Neural crest cell (in vitro differentiated cells): ENCODE measurements at regions not wholly inside any gene's neighbourhood (a gene's known extent, or its start where the extent isn't known, plus 50 kb on each side); places are given as distances from the start of the nearest gene placed in this dataset.

Source experiments
- DNase-seq: peaks from one replicate; pipeline ENCODE4 v3.0.0; 2021; ENCODE audit warnings: low read depth, mixed read lengths, low spot score
- H3K27ac Mint-ChIP-seq: one replicate; pipeline ENCODE4 v1.8.0; 2021; ENCODE audit warnings: mild to moderate bottlenecking, mixed read lengths; ENCODE audit not compliant: unreplicated experiment
- H3K27me3 Mint-ChIP-seq: 2 replicates; pipeline ENCODE4 v1.8.0; 2021; ENCODE audit warnings: low read depth, mild to moderate bottlenecking, mixed read lengths
- H3K36me3 Mint-ChIP-seq: 2 replicates; pipeline ENCODE4 v1.8.0; 2021; ENCODE audit warnings: low read depth, mild to moderate bottlenecking, mixed read lengths
- H3K4me1 Mint-ChIP-seq: 2 replicates; pipeline ENCODE4 v1.8.0; 2021; ENCODE audit warnings: mixed read lengths
- H3K4me3 Mint-ChIP-seq: one replicate; pipeline ENCODE4 v1.8.0; 2021; ENCODE audit warnings: mild to moderate bottlenecking, mixed read lengths
- H3K9me3 Mint-ChIP-seq: 2 replicates; pipeline ENCODE4 v1.8.0; 2021; ENCODE audit warnings: mixed read lengths
- TF ChIP-seq, protein P1 (sequence below): fragments of 200-600 bp; sonication (generic); conservative IDR thresholded peaks from 2 replicates; pipeline ENCODE4 v1.5.0; 2021; ENCODE audit warnings: antibody characterized with exemption, mild to moderate bottlenecking

DNA sequence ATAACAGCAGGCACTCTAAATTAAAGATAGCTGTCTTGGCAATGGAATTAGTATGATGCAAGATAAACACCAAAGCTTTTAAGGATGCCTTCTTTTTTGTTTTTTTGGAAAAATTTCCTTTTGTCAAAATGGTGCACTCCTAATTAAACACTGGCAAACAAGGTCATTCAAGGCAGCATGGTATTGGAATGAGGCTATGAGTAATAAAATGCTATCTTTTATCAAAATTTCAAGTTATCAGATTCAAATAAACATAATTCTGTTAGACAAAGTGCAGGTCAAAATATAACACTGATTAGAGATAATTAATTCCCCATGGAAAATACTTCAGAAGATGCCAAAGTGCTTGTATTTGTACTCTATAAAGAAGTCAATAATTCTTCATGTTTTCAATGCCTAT lies 514.1 kb downstream of the TENT5A start:
- Mint-ChIP-seq H3K4me1 (no peaks in the 10 kb centered on the region), H3K9me3 (no peaks in the 10 kb centered on the region), H3K36me3 (no peaks in the 10 kb centered on the region), H3K4me3 (no peak overlapping the region), H3K27ac (no peak overlapping the region), H3K27me3 (no peaks in the 10 kb centered on the region)
- TF ChIP-seq, protein P1, sequence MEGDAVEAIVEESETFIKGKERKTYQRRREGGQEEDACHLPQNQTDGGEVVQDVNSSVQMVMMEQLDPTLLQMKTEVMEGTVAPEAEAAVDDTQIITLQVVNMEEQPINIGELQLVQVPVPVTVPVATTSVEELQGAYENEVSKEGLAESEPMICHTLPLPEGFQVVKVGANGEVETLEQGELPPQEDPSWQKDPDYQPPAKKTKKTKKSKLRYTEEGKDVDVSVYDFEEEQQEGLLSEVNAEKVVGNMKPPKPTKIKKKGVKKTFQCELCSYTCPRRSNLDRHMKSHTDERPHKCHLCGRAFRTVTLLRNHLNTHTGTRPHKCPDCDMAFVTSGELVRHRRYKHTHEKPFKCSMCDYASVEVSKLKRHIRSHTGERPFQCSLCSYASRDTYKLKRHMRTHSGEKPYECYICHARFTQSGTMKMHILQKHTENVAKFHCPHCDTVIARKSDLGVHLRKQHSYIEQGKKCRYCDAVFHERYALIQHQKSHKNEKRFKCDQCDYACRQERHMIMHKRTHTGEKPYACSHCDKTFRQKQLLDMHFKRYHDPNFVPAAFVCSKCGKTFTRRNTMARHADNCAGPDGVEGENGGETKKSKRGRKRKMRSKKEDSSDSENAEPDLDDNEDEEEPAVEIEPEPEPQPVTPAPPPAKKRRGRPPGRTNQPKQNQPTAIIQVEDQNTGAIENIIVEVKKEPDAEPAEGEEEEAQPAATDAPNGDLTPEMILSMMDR = no peak
- no peak for DNase-seq

DNA sequence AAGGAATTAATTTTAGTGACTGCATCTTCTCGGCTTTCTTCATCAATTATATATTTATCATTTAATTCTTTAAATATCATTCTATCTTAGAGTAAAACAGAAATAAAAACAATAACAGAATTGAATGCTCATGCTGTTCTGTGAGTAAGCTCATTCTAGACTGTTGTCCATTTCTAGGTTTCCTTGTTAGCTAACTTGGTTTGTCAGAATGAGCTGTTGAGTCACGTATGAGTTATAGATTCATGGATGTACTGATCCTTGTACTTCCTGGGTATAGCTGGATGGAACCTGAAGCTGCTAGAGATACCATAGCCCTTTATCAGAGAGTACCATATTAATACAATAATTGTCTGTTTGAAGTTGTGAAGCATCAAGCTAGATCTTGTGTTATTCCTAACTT lies 515.3 kb downstream of the TENT5A start:
- Mint-ChIP-seq H3K27me3 (no peaks in the 10 kb centered on the region), H3K27ac (no peak overlapping the region), H3K36me3 (no peaks in the 10 kb centered on the region), H3K9me3 (no peaks in the 10 kb centered on the region), H3K4me3 (no peak overlapping the region), H3K4me1 (no peaks in the 10 kb centered on the region)
- no peak for DNase-seq
- TF ChIP-seq, protein P1 = no peak

GRCh38 chr6:81235512-81235911 lies 517.0 kb downstream of the TENT5A start:
- TF ChIP-seq, protein P1 = no peak
- no peaks in the 10 kb centered on the region for H3K27me3 Mint-ChIP-seq
- no peak for DNase-seq
- H3K36me3 Mint-ChIP-seq = no peaks in the 10 kb centered on the region
- H3K4me1 Mint-ChIP-seq = no peaks in the 10 kb centered on the region
- H3K9me3 Mint-ChIP-seq = no peaks in the 10 kb centered on the region
- H3K27ac Mint-ChIP-seq = no peak overlapping the region
- no peak overlapping the region for H3K4me3 Mint-ChIP-seq

DNA sequence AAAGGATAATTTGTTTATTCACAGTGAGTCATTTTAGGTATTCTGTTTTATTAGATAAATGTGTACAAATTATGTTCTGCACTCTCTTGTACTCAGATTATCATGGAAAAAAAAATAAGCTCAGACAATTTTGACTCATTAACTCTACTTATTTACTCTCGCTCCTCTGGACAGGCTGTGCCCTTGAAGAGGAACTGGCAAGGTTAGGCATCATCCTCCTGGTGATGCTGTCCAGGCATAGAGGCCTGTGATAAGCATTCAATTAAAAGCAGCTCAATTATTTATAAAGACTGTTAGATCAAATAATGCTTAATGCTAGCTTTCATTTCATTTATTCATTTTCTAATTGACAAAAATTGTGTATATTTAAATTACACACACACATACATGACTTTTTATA lies 518.5 kb downstream of the TENT5A start:
- Mint-ChIP-seq H3K9me3 (no peaks in the 10 kb centered on the region), H3K4me1 (no peaks in the 10 kb centered on the region), H3K27me3 (no peaks in the 10 kb centered on the region), H3K4me3 (no peak overlapping the region), H3K36me3 (no peaks in the 10 kb centered on the region), H3K27ac (no peak overlapping the region)
- no peak for DNase-seq
- TF ChIP-seq, protein P1 = no peak

DNA sequence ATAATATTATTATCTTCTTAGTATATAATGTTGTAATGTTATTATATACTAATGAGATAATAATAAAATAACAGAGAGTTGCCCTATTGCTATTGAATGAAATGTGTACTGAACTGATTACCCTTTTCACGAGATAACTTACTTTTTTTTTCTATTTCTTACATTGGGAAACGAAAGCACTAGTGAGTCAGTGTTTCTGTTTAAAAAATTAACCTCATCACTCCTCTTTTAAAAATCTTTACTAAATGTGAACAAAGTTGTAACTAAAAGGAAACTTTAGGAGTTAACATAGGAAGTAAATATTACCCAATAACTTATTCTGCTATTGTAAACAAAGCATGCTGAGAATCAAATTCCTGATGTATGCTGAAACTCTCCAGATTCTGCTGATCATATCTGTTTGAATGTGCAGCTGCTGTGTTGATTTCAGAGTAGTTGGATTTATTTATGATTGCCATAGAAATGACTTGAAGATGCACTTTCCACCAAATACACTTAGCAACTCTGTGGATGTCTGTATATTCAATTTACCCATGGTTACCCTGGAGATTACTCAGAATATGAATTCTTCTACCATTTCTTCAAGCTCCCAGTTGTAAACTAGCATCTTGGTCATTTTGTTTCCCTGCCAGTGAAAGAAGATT lies 523.4 kb downstream of the TENT5A start:
- TF ChIP-seq, protein P1 = no peak
- no peak overlapping the region for H3K27ac Mint-ChIP-seq
- H3K4me3 Mint-ChIP-seq = no peak overlapping the region
- no peaks in the 10 kb centered on the region for H3K27me3 Mint-ChIP-seq
- no peaks in the 10 kb centered on the region for H3K36me3 Mint-ChIP-seq
- no peaks in the 10 kb centered on the region for H3K4me1 Mint-ChIP-seq
- no peaks in the 10 kb centered on the region for H3K9me3 Mint-ChIP-seq
- DNase-seq = no peak
